Natural killer cell (primary cell): ENCODE measurements at regions not wholly inside any gene's neighbourhood (a gene's known extent, or its start where the extent isn't known, plus 50 kb on each side); places are given as distances from the start of the nearest gene placed in this dataset.

Experiments
- ATAC-seq, 3 donors: fragments of 150-1000 bp in 2 of 3; fragments of 200-7000 bp in 1 of 3; cut with Tn5 transposase; 1 replicate in 1 of 3; 2 replicates in 2 of 3; pipeline ENCODE4 v1.10.0; 2021; ENCODE audit warnings: mild to moderate bottlenecking in 2 of 3, moderate library complexity in 2 of 3
- DNase-seq, 2 donors: peaks; one replicate each; pipeline versions ENCODE4 v3.0.0 to v3.0.0-alpha.2; 2013 to 2021; ENCODE audit warnings: mixed read lengths in 1 of 2
- H3K27ac ChIP-seq: one replicate; pipeline ENCODE4 v1.5.1; 2013; ENCODE audit warnings: mild to moderate bottlenecking, low read length
- H3K27me3 ChIP-seq: one replicate; pipeline ENCODE4 v1.6.1; 2013; ENCODE audit warnings: low read length; ENCODE audit not compliant: control insufficient read depth, insufficient read depth
- H3K36me3 ChIP-seq: one replicate; pipeline ENCODE4 v1.6.1; 2013; ENCODE audit warnings: low read length; ENCODE audit not compliant: control insufficient read depth, insufficient read depth
- H3K4me1 ChIP-seq: one replicate; pipeline ENCODE4 v1.6.1; 2013; ENCODE audit warnings: low read length; ENCODE audit not compliant: control insufficient read depth, insufficient read depth
- H3K4me3 ChIP-seq: one replicate; pipeline ENCODE4 v1.5.1; 2013; ENCODE audit warnings: low read length
- H3K9me3 ChIP-seq: one replicate; pipeline ENCODE4 v1.6.1; 2013; ENCODE audit warnings: low read length; ENCODE audit not compliant: control insufficient read depth, insufficient read depth
- H3K27ac Mint-ChIP-seq, 2 donors: one replicate each; pipeline ENCODE4 v1.8.0; 2022; ENCODE audit warnings: mild to moderate bottlenecking in 2 of 2, mixed read lengths in 2 of 2, moderate library complexity in 1 of 2
- H3K27me3 Mint-ChIP-seq, 2 donors: one replicate each; pipeline ENCODE4 v1.8.0; 2022; ENCODE audit warnings: low read depth in 2 of 2, mixed read lengths in 2 of 2
- H3K36me3 Mint-ChIP-seq: one replicate; pipeline ENCODE4 v1.8.0; 2022; ENCODE audit warnings: mixed read lengths
- H3K4me1 Mint-ChIP-seq, 2 donors: one replicate each; pipeline ENCODE4 v1.8.0; 2022; ENCODE audit warnings: mixed read lengths in 2 of 2
- H3K4me3 Mint-ChIP-seq: one replicate; pipeline ENCODE4 v1.8.0; 2022; ENCODE audit warnings: mild to moderate bottlenecking, moderate library complexity, mixed read lengths
- H3K9me3 Mint-ChIP-seq, 2 donors: one replicate each; pipeline ENCODE4 v1.8.0; 2022; ENCODE audit warnings: mixed read lengths in 2 of 2
- CTCF ChIP-seq: fragments of 200-600 bp; IDR thresholded peaks from one replicate; pipeline ENCODE4 v1.8.0; 2022; ENCODE audit warnings: antibody characterized with exemption
- WGBS: methylation state at CpG from one replicate; pipeline ENCODE4 v1.1.7; 2013; ENCODE audit warnings: missing lambda C conversion rate; ENCODE audit not compliant: insufficient coverage; 5-methylcytosine and 5-hydroxymethylcytosine counted together
- intact Hi-C: fragments of 100-400 bp; cut with micrococcal nuclease; formaldehyde crosslinking; loops from one replicate; pipeline ENCODE4 v1.14.2; 2022

- Histone ChIP-seq H3K9me3 (peaks cover 15% of the 10 kb centered on the region), H3K27ac (no peak overlapping the region), H3K36me3 (no peaks in the 10 kb centered on the region), H3K4me3 (no peak overlapping the region), H3K4me1 (no peaks in the 10 kb centered on the region), H3K27me3 (no peaks in the 10 kb centered on the region)
- intact Hi-C loops: no loop called here
- H3K27me3 Mint-ChIP-seq: peaks cover 0 to 2% of the 10 kb centered on the region in 2 donors
- no peak for TF ChIP-seq CTCF
- no peak for ATAC-seq
- no peaks in the 10 kb centered on the region for H3K36me3 Mint-ChIP-seq
- H3K4me3 Mint-ChIP-seq: no peak overlapping the region
- peaks cover 2 to 3% of the 10 kb centered on the region in 2 donors for H3K9me3 Mint-ChIP-seq
- no peaks in the 10 kb centered on the region for H3K4me1 Mint-ChIP-seq
- H3K27ac Mint-ChIP-seq: no peak overlapping the region
- 98% methylated on average over 53 of the region's 53 CpGs for WGBS
- DNase-seq: no peak
These were observed 543.2 kb upstream of the CCDC179 start for GRCh38 chr11:23403210-23404185.

DNA sequence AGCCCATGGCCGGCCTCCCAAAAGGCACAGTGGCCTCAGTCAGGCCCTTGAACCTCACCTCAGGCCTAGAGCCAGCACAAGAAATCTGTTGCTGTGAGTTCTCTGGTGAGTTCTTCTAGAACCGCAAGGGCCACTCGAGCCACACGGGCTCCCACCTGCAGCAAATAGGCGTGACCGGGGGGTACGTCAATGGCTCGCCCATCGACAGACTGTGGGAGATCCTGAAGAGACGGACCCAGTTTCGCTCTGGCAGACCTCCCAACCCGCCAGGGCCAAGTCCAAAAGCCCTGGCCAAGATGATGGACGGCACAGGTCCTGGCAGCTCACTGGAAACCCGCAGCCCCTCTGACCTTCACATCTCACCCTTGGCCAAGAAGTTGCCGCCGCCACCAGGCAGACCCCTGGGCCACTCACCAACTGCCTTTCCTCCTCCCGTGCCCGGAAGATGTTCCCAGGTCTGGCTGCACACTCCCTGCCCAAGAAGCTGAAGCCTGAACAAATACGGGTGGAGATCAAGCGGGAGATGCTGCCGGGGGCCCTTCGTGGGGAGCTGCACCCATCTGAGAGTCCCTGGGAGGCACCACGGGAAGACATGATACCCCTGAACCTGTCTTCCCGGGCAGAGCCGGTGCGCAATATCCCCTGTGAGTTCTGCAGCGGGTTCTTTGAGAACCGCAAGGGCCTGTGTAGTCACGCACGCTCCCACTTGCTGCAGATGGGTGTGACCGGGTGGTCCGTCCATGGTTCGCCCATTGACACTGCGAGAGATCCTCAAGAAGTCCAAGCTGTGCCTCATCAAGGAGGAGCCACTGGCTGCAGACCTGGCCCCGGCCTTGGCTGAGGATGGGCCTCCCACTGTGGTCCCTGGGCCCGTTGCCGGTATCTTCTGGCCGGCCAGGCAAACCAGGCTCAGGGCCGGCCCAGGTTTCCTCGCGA, 544.2 kb upstream of the CCDC179 start:
- 95% methylated on average over 41 of the region's 41 CpGs for WGBS
- Histone ChIP-seq H3K9me3 (peaks cover 15% of the 10 kb centered on the region), H3K4me3 (no peak overlapping the region), H3K36me3 (no peaks in the 10 kb centered on the region), H3K27me3 (no peaks in the 10 kb centered on the region), H3K27ac (no peak overlapping the region), H3K4me1 (no peaks in the 10 kb centered on the region)
- intact Hi-C loops: no loop called here
- ATAC-seq (no peak), DNase-seq (no peak)
- H3K27ac Mint-ChIP-seq: no peak overlapping the region
- H3K9me3 Mint-ChIP-seq: peaks cover 3 to 4% of the 10 kb centered on the region in 2 donors
- peaks cover 0 to 2% of the 10 kb centered on the region in 2 donors for H3K27me3 Mint-ChIP-seq
- no peak overlapping the region for H3K4me3 Mint-ChIP-seq
- no peaks in the 10 kb centered on the region for H3K36me3 Mint-ChIP-seq
- no peaks in the 10 kb centered on the region for H3K4me1 Mint-ChIP-seq
- no peak for TF ChIP-seq CTCF

DNA sequence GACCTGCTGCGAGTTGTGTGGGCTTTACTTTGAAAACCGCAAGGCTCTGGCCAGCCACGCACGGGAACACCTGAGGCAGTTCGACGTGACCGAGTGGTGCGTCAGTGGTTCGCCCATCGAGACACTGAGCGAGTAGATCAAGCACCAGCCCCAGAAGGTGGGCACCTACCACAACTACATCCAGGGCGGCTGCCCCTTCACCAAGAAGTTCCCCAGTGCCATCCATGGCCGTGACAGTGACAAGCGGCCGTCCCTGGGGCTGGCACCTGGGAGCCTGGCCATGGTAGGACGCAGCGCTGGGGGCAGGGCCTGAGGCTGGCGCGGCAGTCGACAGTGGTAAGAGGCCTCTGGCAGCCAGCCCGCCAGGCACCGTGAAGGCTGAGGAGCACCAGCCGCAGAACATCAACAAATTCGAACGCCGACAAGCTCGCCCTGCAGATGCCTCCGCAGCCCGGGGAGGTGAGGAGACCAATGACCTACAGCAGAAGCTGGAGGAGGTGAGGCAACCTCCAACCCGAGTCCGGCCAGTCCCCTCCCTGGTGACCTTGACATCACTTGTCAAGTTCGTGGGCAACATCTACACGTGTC, 545.2 kb upstream of the CCDC179 start:
- H3K4me3 Mint-ChIP-seq: no peak overlapping the region

More for the DNA sequence above, 545.2 kb upstream of the CCDC179 start:
- H3K27ac ChIP-seq: no peak overlapping the region
- no peaks in the 10 kb centered on the region for H3K36me3 ChIP-seq
- intact Hi-C loops: no loop called here
- H3K9me3 ChIP-seq: peaks cover 15% of the 10 kb centered on the region
- H3K4me1 ChIP-seq: no peaks in the 10 kb centered on the region
- peaks cover 0 to 4% of the 10 kb centered on the region in 2 donors for H3K9me3 Mint-ChIP-seq
- H3K4me1 Mint-ChIP-seq: no peaks in the 10 kb centered on the region
- H3K4me3 ChIP-seq: no peak overlapping the region
- no peak for ATAC-seq
- WGBS: 97% methylated on average over 33 of the region's 33 CpGs
- no peak overlapping the region for H3K27ac Mint-ChIP-seq
- peaks cover 0 to 2% of the 10 kb centered on the region in 2 donors for H3K27me3 Mint-ChIP-seq
- H3K27me3 ChIP-seq: no peaks in the 10 kb centered on the region
- DNase-seq: no peak
- H3K36me3 Mint-ChIP-seq: no peaks in the 10 kb centered on the region
- no peak for TF ChIP-seq CTCF
